HCEC 1CT (cell line): ENCODE measurements at regions not wholly inside any gene's neighbourhood (a gene's known extent, or its start where the extent isn't known, plus 50 kb on each side); places are given as distances from the start of the nearest gene placed in this dataset.

Source experiments
- DNase-seq: peaks from one replicate; pipeline ENCODE4 v3.0.0-alpha.2; 2017

DNA sequence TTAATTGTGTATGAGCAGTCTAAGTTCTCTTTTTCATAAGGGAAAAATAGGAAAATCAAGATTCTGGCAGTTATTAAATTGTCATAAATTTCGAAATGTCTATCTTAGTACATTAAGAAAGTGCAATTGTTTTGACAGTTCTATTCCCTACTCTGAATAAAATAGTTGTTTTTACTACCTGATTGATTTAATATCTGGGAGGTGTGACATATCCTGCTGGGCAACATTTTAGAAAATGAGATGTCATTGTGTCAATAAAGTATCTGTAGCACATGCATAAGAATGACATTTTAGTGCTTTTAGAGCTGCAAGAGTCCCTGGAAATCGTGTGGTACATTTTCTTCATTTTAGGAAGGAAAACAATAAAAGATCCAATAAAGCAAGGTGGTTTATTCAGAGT is 139.2 kb upstream of the COL11A1 start:
- no peak for DNase-seq

DNA sequence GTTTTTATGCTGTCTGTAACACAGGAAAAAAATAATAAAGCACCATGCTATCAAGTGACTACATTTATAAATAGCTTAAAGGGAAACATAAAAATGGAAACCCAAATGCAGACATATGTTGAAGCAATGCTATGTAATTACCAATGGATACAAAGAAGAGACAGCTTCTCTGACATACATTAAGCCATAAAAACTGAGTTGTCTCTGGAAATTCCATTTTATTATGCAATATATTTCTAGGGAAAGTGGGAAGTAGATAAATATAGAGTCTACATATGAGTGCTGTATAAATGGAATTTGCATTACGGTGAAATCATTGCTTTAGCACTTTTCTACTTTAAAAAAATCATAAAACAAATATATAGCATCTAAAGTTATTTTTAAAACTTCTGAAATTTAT is 135.2 kb upstream of the COL11A1 start:
- no peak for DNase-seq

DNA sequence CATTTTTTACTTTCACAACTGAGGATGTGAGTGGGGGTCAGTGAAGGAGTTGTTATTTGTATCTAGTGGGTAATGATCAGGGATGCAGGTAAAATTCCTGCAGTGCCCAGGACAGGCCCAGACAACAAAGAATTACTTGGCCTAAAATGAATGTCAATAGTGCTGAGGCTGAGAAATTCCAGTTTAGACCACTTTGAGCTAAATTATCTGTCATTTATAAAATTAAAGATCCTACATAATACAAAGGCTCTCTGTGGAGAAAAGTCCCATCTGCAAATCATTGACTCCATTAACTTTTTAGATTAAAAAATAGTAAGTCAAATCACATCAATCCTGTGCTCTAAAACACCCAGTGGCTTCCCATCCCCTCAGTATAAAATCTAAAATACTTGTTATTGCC is 130.7 kb upstream of the COL11A1 start:
- no peak for DNase-seq

DNA sequence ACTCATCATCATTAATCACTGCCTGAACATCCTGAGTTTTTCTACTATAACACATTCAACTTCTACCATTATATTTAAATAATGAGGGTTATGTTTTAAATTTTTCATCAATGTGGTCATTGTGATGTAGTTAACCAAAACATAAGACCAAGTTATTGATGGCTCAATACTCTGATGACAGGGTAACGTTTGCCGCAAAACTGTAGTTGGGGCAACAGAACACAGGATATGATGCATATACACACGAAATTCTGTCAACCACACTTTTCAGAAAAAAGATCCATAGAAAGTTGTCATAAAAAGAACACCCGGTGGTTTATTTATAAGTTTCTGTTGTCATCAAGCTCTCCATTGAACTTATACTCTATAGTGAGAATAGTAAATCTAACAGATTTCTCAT is 121.7 kb upstream of the COL11A1 start:
- DNase-seq = peak; percentile 68

DNA sequence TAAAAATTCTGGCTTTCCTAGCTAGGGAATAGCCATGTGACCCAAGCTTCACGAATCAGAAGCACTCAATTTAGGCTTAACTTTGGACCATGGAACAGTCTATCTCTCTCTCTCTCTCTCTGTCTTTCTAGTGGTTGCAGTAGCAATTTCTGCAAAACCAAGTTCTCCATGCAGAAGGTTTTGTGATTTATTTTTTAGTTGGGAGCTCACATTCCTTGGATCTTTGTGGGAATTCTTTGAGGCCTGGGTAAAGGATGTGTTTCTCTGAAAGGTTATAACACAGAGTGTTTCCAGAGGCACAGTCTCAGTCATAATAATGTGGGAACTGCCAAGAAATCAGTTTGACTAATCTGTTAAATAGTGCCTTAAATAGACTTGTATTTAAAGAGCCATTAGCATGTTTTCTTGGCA is 112.3 kb upstream of the COL11A1 start:
- peak; percentile 31 for DNase-seq

DNA sequence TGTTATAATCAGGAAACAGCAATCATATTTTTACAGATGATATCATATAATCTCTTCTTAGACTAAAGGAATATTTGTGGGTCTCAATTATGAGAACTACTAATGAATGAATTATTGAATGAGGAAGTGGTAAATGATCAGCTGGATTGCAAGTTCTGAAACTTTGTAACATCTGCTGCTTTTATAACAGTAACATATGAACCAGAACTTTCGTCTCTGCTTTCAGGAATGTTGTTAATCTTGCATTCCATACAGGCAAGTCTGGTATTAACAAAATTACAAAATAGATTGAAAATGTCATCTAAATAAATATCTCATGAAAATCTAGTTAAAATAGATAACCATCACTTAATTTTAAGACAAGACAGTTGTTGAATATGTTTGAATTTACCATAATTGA is 110.5 kb upstream of the COL11A1 start:
- DNase-seq = no peak

DNA sequence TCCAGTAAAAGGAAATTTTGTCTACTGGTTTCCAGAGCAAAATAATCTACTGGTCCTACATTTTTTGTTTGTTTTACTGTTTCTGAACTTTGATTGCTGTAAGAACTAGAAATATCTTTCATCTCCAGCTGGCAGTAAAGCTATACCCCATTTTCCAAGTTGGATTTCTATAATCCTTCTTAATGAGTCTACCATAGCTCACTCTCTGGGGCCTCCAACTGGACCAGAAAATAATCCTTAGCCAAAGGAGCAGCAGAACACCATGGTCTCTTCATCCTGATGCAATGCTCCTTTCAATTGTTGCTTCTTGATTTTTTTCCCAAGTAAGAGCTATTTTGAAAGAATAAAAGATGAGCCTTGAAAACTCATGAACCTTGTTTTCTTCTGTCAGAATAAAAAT is 110.0 kb upstream of the COL11A1 start:
- no peak for DNase-seq

DNA sequence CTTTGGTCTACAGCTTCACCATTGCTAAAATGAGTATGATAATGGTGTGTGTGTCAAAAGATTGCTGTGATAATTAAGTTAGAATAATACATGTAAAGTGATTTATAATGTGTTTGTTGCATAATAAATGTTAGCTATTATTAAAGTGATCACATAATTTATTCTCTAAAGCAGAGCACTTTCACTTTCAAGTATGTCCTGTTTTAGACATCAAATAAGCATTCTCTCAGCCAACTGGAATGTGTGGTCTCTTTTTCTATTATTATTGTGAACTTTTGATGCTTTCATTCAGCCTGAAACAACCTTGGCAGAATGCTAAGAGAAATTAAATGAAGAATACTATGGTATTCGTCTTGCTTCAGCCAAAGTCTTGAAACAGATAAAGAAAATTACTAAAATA is 102.8 kb upstream of the COL11A1 start:
- DNase-seq = no peak

DNA sequence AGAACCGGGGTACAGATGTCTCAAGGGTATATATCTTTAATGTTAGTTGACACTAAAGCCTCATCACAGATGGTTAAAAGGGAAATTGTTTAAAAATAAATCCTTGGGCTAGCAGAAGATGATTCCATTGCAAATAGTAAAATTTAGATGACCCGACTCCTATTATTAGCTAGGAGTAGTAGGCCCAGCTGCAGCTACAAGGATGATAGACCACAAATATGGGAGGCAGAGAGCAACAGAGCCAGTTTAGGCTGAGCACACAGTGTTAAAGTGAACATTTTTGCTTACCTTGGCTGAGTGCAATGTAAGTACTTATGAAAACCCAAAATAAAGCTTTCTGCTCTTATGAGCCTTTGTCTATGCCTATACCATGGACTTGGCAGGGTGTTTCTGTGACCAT is 100.5 kb upstream of the COL11A1 start:
- DNase-seq = no peak

DNA sequence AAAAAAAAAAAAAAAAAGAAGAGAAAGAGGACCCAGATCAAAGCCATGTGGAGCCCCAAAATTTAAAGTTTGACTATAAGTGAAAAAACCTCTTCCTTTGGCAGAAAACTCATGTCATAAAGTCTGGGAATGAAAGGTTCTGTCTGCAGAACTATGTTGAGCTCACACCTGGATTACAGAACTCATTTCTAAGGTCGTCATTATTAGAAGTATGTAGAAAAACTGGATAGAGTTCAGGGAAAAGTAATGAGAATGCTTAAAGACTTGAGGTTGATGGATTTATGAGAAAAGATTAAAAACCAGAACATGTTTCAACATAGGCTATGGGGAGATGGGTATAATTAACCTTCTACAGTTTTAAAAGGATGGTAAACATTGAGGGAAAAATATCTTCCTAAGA is 90.7 kb upstream of the COL11A1 start:
- no peak for DNase-seq

DNA sequence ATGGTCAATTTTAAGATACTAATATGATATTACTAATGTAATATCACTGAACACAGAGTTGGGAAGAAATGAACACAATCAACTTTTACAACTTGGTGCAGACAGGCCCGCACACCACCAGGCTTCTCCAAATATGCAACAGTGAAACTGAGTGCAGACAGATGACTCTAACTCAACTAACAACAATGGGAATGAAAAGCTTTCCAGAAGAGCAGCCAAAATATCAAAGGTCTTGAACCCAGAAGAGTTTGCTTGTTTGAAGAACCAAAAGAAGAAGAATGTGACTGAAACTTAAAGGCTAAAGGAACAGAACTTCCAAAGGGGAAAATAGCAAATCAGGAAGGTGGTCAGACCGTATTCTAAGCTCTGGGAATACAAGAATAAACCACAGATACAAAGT is 89.8 kb upstream of the COL11A1 start:
- no peak for DNase-seq

DNA sequence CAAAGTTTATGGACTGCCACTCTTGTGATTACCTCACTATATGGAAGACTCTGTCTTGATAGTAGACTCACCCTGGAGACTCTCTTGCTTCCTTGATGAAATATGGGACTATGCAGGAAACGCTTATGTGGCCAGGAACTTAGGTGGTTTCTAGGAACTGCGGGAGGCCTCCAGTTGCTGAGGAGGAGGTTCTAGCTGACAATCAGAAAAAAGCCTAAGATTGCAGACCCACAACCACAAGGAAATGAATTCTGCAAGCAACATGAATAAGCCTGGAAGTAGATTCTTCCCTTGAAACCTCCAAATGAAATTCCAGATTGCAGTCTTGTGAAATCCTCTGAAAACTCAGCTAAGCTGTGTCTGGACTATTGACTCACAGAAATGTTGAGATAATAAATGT is 88.9 kb upstream of the COL11A1 start:
- peak; percentile 35 for DNase-seq

DNA sequence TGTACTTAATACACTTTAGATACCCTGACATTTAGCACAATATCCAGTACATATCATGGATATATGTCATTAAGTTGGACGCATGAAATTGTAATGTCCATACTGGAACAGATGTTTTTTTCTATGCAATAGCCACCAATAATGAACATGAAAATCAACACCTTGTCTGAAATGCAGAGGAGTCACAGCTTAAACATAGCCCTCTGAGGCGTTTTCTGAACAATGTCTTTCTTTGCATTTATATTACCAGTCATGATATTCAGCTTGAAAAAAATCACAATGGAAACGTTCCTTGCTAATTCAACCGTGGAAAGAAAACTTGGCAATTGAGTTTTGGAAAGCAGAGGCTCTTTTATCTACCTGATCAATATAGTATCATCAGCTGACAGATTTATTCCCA is 86.7 kb upstream of the COL11A1 start:
- no peak for DNase-seq

DNA sequence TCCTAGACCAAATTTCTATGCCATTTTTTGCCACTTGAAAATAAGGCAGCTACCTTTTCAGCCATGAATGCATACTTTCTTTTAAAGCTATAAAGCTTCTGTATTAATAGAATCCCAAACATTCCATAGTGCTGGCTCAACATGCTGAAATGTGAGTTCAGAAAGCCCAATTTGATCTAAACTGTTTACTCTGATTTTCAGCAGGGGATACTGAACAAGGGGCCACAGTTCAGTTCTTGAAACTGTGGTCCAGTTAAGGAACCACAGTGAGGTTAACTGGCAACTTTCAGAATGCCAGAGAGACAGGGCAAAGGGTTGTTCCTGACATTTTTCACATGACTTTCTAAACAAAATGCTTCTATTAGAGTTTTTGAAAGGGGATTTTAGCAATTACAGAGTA is 85.7 kb upstream of the COL11A1 start:
- peak; percentile 21 for DNase-seq

DNA sequence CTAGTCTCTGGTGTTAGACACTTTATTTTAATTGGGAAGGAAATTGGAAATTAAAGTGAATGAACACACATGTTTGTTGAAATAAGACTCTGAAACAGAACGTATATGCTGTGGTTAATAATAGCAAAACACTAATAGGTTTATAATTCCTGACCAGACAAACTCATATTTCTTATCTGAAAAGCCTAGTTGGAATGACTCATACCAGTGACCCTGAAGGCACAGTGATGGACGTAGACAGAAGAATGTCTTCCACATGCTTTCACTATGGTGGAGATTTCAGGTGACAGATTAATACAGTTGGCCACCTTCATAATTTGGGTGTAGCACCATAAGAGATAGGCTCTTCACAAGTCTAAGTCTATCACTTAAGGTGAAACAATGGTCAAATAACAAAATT is 83.0 kb upstream of the COL11A1 start:
- DNase-seq = no peak

DNA sequence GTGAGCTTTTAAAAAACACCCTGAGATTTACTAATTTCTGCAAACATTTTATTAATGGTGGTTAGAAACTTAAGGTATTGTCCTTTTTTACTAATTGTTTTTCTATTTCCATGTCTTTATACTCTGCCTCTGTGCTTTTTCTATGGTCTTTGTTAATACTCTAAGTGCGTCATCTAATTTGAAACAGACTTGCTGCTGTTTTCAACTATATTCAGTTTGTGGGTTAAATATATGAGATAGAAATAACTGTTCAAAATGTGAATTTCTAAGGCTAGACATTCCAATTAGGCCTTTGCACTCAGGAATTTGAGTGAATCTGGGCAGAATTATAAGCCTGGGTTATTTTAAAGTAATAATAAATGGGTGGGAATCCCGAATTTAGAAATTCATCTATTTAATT is 82.4 kb upstream of the COL11A1 start:
- DNase-seq = no peak

DNA sequence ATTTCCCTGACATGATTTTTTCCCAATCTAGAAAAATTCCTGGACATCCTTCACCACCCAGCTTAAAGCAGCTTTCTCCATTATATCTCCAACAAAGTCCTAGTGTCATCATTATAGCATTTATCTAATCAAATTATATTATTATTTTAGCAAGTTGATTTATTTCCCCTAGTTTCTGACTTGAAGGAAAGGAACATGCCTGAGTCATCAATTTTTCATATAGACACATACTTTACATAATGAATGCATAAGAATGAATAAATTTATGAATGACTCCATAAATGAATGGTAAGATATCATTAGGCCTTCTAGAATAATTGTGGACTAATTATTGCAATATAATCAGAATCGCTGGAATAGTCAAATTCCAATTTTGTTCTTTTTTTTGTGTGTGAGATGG is 79.4 kb upstream of the COL11A1 start:
- DNase-seq = no peak

DNA sequence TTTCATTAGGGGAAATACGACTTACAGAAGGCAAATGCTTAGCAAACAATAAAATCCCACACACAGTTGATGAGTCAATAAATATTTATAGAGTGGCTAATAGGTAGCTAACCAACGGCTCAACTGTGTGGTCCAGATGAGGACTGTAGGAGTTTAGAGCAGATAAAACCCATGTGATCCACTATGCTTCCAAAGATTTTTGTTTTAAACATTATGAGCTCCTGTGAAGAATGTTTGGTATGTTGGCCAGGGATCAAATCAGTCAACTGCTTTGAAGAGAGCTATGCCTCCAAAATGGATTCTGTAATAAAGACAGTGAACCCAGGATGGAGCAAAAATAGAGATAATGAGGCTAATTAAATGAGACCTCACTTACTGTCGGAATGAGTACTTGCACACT is 72.3 kb upstream of the COL11A1 start:
- peak; percentile 80 for DNase-seq

DNA sequence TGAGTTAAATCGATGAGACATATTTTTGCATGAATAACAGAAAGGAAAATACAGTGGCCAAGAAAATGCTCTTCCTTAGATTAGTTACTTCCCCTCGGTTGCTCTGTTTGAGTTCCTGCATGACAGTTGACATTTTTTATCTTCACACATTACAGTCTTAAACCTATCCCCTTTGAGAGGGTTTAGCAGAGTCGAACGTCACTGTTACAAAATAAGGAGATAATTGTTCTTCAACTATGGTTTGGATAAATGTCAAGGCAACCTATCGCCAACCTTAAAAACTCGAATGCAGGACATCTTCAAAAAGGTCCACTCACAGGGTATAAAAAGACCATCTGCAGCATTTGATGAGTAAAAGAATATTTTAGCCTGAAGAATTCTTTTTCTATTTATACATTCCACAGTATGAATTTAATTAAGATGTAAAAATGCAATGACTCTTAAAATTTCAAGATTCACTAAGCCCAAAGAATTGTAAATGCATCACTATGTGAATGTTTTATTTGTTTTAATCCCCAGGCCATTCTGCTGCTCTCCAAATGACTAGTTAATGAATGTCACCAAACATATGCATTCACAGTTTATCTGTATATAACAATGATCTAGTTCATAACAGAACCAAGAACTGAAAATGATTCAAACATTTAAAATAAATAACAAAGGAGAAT is 68.9 kb upstream of the COL11A1 start:
- DNase-seq = no peak

DNA sequence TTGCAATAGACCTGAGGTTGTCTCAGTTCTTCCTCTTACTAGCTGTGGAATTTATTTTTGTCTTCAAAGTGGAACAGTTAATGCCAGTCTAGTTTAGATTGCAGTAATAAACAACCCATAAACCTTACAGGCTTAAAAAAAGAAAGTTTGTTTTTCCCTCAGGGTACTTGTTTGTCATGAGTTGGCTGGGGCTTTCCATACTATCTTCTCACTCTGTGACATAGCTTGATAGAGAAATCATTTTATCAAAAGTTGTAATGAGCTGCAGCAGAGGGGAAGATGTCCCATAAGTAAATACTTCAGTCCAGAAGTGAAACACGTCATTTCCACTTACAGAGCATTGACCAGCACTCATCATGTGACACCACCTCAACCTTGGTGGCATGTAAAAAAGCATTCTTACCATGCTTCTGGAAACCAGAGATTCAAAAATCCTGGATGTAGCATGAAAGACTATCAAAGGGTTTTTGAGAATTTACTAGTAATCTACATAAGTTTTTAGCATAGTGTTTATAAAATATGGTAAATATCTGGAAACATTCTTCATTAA is 62.8 kb upstream of the COL11A1 start:
- DNase-seq = no peak

DNA sequence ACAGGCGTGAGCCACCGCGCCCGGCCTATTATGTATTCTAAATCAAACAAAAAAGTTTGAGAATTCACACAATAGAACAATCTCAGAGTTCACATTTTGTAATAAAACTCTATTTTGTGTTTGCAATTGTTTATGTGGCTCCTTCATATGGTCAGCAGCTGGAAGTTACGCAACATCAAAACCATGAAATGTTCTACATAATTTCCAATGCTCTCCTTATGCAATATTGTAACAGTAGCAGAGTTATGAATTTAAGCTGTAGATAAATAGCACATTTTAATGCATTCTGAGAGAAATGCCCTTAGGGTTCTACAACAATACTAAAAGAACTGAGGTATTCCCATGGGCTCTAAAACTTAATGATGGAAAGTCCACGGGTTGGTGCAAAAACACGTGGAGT is 62.3 kb upstream of the COL11A1 start:
- DNase-seq = peak; percentile 58

DNA sequence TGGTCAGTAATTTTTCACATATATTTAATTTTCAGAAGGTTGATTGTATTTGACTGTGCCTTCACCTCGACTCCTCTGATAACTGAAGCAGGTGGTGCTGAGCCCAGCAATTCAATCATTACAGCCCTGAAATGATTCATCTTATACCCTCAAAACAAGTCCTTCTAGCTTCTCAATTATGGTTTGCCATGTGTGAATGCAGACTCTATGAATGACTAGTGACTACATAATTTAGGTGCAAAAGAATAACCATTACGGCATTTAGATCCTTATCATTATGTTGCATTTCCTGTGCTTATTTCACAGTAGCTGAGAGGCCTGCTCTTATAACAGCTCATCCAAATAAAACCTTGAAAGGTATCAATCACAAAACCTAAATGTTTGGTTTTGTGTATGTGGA is 54.0 kb upstream of the COL11A1 start:
- DNase-seq = no peak

DNA sequence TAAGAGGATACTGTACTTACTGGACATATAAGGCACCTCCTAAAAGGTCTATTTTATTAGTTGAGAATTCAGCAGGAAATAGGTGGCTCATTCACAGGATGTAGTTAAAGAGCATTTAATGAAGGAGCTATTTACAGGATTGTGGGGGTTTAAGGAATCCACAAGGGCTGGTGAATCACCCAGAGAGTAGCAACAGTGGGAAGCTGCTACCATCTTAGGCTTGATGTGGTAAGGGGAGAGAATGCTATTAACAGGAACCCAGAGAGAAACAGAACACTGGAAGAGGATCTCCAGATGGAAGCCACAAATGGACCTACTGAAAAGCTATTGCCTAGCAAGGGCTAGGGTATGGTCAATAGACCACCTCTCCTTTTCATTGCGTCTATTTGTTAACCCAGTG is 52.0 kb upstream of the COL11A1 start:
- no peak for DNase-seq
